Right lobe of liver (tissue), 4 donors: ENCODE measurements at regions not wholly inside any gene's neighbourhood (a gene's known extent, or its start where the extent isn't known, plus 50 kb on each side); places are given as distances from the start of the nearest gene placed in this dataset.

ENCODE experiments used
- POLR2A ChIP-seq: fragments of 450-650 bp; IDR thresholded peaks from one replicate; pipeline ENCODE4 v1.6.1; 2017; ENCODE audit warnings: antibody characterized with exemption, mild to moderate bottlenecking
- TF ChIP-seq, protein P1 (sequence below), 4 donors: fragments of 200-600 bp in 3 of 4; fragments of 450-650 bp in 1 of 4; IDR thresholded peaks; one replicate each; pipeline versions ENCODE4 v1.5.1 to v1.8.0; 2016 to 2022; ENCODE audit warnings: antibody characterized with exemption in 4 of 4, mild to moderate bottlenecking in 2 of 4
- donor health status: DM: no; HTN: no; CAD: no.
- donor health status: DM: no; HTN: no; CAD: no.
- donor health status: DM: no; HTN: yes; CAD: no.

- TF ChIP-seq, protein P1, sequence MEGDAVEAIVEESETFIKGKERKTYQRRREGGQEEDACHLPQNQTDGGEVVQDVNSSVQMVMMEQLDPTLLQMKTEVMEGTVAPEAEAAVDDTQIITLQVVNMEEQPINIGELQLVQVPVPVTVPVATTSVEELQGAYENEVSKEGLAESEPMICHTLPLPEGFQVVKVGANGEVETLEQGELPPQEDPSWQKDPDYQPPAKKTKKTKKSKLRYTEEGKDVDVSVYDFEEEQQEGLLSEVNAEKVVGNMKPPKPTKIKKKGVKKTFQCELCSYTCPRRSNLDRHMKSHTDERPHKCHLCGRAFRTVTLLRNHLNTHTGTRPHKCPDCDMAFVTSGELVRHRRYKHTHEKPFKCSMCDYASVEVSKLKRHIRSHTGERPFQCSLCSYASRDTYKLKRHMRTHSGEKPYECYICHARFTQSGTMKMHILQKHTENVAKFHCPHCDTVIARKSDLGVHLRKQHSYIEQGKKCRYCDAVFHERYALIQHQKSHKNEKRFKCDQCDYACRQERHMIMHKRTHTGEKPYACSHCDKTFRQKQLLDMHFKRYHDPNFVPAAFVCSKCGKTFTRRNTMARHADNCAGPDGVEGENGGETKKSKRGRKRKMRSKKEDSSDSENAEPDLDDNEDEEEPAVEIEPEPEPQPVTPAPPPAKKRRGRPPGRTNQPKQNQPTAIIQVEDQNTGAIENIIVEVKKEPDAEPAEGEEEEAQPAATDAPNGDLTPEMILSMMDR (IDR thresholded peaks at IDR 0.05): no peak
- no peak for TF ChIP-seq POLR2A
Measured at GRCh38 chrX:155682834-155683233, 70.1 kb upstream of the TMLHE start.
